ENCODE measurements at regions not wholly inside any gene's neighbourhood (a gene's known extent, or its start where the extent isn't known, plus 50 kb on each side); places are given as distances from the start of the nearest gene placed in this dataset.
A peak's percentile ranks its signal among the peaks of the same experiment; 100 is the strongest.

DNA sequence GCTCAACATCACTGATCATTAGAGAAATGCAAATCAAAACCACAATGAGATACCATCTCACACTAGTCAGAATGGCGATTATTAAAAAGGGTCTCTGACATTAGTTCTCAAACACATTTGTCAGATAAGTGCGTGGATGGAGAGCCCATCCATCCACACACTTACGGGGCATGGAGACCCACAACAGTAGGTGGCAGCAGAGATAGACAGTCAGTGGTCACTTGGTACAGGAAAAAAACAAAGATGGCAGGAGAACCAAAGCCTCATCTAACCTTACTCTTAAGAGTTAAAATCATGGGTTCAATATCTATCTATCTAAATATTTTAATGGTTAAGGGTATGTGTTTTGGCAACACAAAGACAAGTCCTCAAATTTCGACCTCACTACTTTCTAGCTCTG is 1378.7 kb upstream of the C9orf72 start (continued):
- no peak for TF ChIP-seq MXI1 (IDR thresholded peaks at IDR 0.05; ENCODE audit: low read depth, low read length)
- TF ChIP-seq TARDBP (IDR thresholded peaks at IDR 0.05; ENCODE audit: borderline replicate concordance) = no peak
- no peak for TF ChIP-seq HDGF (IDR thresholded peaks at IDR 0.05)
- TF ChIP-seq RAD21 (IDR thresholded peaks at IDR 0.05; ENCODE audit: insufficient read depth, low read depth, low read length) = peak; percentile 25; the same call in 1 of the 2 replicates
- TF ChIP-seq SMC3 (IDR thresholded peaks at IDR 0.05; ENCODE audit: borderline replicate concordance, low read length) = peak; percentile 23; the same call in 1 of the 2 replicates
- TF ChIP-seq, protein P1, sequence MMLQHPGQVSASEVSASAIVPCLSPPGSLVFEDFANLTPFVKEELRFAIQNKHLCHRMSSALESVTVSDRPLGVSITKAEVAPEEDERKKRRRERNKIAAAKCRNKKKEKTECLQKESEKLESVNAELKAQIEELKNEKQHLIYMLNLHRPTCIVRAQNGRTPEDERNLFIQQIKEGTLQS (IDR thresholded peaks at IDR 0.05; ENCODE audit: borderline replicate concordance, extremely low read depth, low read depth, low read length) = no peak
- TF ChIP-seq RELA (IDR thresholded peaks at IDR 0.05; ENCODE audit: borderline replicate concordance, partially characterized antibody) = no peak
- TF ChIP-seq YBX1 (IDR thresholded peaks at IDR 0.05) = no peak

- CTCF ChIA-PET = no interaction called here
- WGBS (ENCODE audit: insufficient coverage, insufficient replicate concordance, low lambda C conversion rate, missing lambda C conversion rate) = 10% methylated on average over 3 of the region's 3 CpGs
- no peak for ATAC-seq
Observed at GRCh38 chr9:28956116-28956880, 1383.0 kb upstream of the C9orf72 start.

More at GRCh38 chr9:28956116-28956880, 1383.0 kb upstream of the C9orf72 start:
- Histone ChIP-seq H3K9ac (ENCODE audit: control insufficient read depth, insufficient read depth, low read length) (no peak overlapping the region), H3K4me1 (ENCODE audit: control insufficient read depth, insufficient read depth, low read length) (no peaks in the 10 kb centered on the region), H3K9me3 (replicated peaks; ENCODE audit: control insufficient read depth, insufficient read depth, low read length) (no peaks in the 10 kb centered on the region), H3K4me3 (no peak overlapping the region), H3K36me3 (ENCODE audit: control insufficient read depth in 2 of 2, insufficient read depth in 2 of 2, low read length in 1 of 2) (no peaks in the 10 kb centered on the region), H4K20me1 (ENCODE audit: control insufficient read depth, insufficient read depth) (no peaks in the 10 kb centered on the region), H3K4me2 (ENCODE audit: control insufficient read depth, insufficient read depth) (no peak overlapping the region), H3K27ac (ENCODE audit: control insufficient read depth, insufficient read depth) (no peak overlapping the region), H2AFZ (ENCODE audit: control insufficient read depth, low read depth, low read length) (no peak overlapping the region), H3K79me2 (ENCODE audit: control insufficient read depth, insufficient read depth, low read length) (no peaks in the 10 kb centered on the region), H3K27me3 (replicated peaks in 1 of 2; ENCODE audit: control insufficient read depth in 2 of 2, insufficient read depth in 2 of 2, low read length in 1 of 2) (no peaks in the 10 kb centered on the region)
- no peak for DNase-seq (ENCODE audit: low read depth, low spot score)
- TF ChIP-seq NFYB (IDR thresholded peaks at IDR 0.05; ENCODE audit: insufficient read depth, low read depth, low read length) (no peak), CHD2 (IDR thresholded peaks at IDR 0.05; ENCODE audit: borderline replicate concordance, low read depth, low read length) (no peak), ZNF622 (IDR thresholded peaks at IDR 0.05) (no peak), CEBPB (IDR thresholded peaks at IDR 0.05; ENCODE audit: borderline replicate concordance in 1 of 2, low read depth in 2 of 2, low read length in 2 of 2) (no peak), EGR1 (IDR thresholded peaks at IDR 0.05; ENCODE audit: borderline replicate concordance in 1 of 2, low read depth in 2 of 2, low read length in 2 of 2) (no peak), ZZZ3 (IDR thresholded peaks at IDR 0.05; ENCODE audit: control insufficient read depth, insufficient read length, low read depth) (no peak), NR2F1 (conservative IDR thresholded peaks at IDR 0.05) (no peak), HDAC2 (IDR thresholded peaks at IDR 0.05) (no peak), MEF2B (IDR thresholded peaks at IDR 0.05; ENCODE audit: partially characterized antibody, poor library complexity, severe bottlenecking) (no peak), NFYA (IDR thresholded peaks at IDR 0.05; ENCODE audit: borderline replicate concordance, low read depth, low read length) (no peak), LARP7 (IDR thresholded peaks at IDR 0.05) (no peak), ZBTB11 (CRISPR knock-in tag; IDR thresholded peaks at IDR 0.05) (no peak)
- ChIA-PET RAD21 (ENCODE audit: unreplicated experiment) (no interaction called here), SMC1A (ENCODE audit: uncharacterized antibody, unreplicated experiment) (no interaction called here), POLR2A (no interaction called here)
- in situ Hi-C loops (cut with MboI) (no loop called here), intact Hi-C loops (cut with micrococcal nuclease; ENCODE audit: unreplicated experiment) (no loop called here)
- FAIRE-seq = no peak
- BruUV-seq (replicated peaks) = no TSS peak
